ENCODE measurements at regions not wholly inside any gene's neighbourhood (a gene's known extent, or its start where the extent isn't known, plus 50 kb on each side); places are given as distances from the start of the nearest gene placed in this dataset.

DNA sequence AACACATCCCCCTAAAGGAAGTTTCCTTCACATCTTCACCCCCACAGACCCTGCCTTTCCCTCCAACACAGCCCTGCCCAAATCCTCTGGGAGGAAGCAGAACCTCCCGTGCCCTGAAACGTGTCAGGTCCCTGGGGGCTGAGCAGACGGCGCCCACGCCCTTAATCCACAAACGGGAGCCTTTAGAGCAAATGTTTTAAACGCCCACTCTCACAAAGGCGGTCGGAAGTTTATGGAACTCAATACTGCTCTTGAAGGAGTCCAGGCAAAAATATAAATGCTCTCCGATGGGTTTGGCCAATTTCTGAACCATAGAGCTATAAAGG is 237.1 kb upstream of the AFDN start:
- no peak overlapping the region for H3K4me2 ChIP-seq (ENCODE audit: low read depth, low read length)
- H3K9ac ChIP-seq (ENCODE audit: insufficient read depth, low read depth, low read length), result no peak overlapping the region
- H3K4me1 ChIP-seq (ENCODE audit: insufficient read depth, low read length), result peaks cover 19% of the 10 kb centered on the region
- CTCF ChIA-PET (ENCODE audit: low intra/inter-chr PET ratio, low total read pairs), result no interaction called here
- 66% methylated on average over 10 of the region's 10 CpGs for WGBS (ENCODE audit: low lambda C conversion rate)
- intact Hi-C loops (cut with micrococcal nuclease; ENCODE audit: unreplicated experiment), result no loop called here
- no peak overlapping the region for H2AFZ ChIP-seq (ENCODE audit: low read length)
- no peaks in the 10 kb centered on the region for H3K79me2 ChIP-seq (ENCODE audit: insufficient read depth, low read length)
- DNase-seq (ENCODE audit: low spot score) (no peak), FAIRE-seq (no peak), ATAC-seq (no peak)
- in situ Hi-C loops (cut with HindIII; ENCODE audit: extremely low pct_ligation_motif_present, low pct_unique_long_range_greater_than_20kb), result no loop called here
- no peak for TF ChIP-seq HES4 (CRISPR knock-in tag; IDR thresholded peaks at IDR 0.05; ENCODE audit: borderline replicate concordance)
- H3K27me3 ChIP-seq (ENCODE audit: control insufficient read depth in 1 of 2, insufficient read depth in 2 of 2, low read length in 2 of 2), result no peaks in the 10 kb centered on the region
- H4K20me1 ChIP-seq (ENCODE audit: insufficient read depth, low read length), result no peaks in the 10 kb centered on the region
- BruUV-seq (replicated peaks), result no TSS peak
- H3K27ac ChIP-seq (ENCODE audit: extremely low read length, insufficient read depth, low read length), result no peak overlapping the region
- no peak overlapping the region for H3K4me3 ChIP-seq (replicated peaks in 1 of 3; ENCODE audit: insufficient read depth in 1 of 3, low read depth in 2 of 3, low read length in 3 of 3)
- no peaks in the 10 kb centered on the region for H3K36me3 ChIP-seq (replicated peaks in 1 of 2; ENCODE audit: control insufficient read depth in 1 of 2, insufficient read depth in 2 of 2, low read length in 2 of 2)
- POLR2A ChIA-PET, result no interaction called here
- H3K9me3 ChIP-seq (ENCODE audit: low read length), result no peaks in the 10 kb centered on the region

DNA sequence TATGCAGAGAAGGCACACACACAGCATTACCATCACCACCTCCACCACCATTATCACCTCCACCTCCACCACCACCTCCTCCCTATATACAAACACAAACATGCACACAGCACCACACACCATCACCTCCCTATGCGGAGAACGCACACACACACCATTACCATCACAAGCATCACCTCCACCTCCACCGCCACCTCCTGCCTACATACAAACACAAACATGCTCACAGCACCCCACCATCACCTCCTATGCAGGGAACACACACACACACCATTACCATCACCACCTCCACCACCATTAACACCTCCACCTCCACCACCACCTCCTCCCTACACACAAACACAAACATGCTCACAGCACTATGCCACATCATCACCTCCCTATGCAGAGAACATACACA is 236.5 kb upstream of the AFDN start:
- DNase-seq (ENCODE audit: low spot score) (no peak), ATAC-seq (no peak; the same call in 2 of the 3 replicates), FAIRE-seq (no peak)
- TF ChIP-seq ZKSCAN5 (CRISPR knock-in tag; IDR thresholded peaks at IDR 0.05) (peak; percentile 88), PHF8 (CRISPR knock-in tag; IDR thresholded peaks at IDR 0.05) (no peak), KDM5B (CRISPR knock-in tag; IDR thresholded peaks at IDR 0.05; ENCODE audit: borderline replicate concordance) (no peak)
- TF ChIP-seq, protein P1, sequence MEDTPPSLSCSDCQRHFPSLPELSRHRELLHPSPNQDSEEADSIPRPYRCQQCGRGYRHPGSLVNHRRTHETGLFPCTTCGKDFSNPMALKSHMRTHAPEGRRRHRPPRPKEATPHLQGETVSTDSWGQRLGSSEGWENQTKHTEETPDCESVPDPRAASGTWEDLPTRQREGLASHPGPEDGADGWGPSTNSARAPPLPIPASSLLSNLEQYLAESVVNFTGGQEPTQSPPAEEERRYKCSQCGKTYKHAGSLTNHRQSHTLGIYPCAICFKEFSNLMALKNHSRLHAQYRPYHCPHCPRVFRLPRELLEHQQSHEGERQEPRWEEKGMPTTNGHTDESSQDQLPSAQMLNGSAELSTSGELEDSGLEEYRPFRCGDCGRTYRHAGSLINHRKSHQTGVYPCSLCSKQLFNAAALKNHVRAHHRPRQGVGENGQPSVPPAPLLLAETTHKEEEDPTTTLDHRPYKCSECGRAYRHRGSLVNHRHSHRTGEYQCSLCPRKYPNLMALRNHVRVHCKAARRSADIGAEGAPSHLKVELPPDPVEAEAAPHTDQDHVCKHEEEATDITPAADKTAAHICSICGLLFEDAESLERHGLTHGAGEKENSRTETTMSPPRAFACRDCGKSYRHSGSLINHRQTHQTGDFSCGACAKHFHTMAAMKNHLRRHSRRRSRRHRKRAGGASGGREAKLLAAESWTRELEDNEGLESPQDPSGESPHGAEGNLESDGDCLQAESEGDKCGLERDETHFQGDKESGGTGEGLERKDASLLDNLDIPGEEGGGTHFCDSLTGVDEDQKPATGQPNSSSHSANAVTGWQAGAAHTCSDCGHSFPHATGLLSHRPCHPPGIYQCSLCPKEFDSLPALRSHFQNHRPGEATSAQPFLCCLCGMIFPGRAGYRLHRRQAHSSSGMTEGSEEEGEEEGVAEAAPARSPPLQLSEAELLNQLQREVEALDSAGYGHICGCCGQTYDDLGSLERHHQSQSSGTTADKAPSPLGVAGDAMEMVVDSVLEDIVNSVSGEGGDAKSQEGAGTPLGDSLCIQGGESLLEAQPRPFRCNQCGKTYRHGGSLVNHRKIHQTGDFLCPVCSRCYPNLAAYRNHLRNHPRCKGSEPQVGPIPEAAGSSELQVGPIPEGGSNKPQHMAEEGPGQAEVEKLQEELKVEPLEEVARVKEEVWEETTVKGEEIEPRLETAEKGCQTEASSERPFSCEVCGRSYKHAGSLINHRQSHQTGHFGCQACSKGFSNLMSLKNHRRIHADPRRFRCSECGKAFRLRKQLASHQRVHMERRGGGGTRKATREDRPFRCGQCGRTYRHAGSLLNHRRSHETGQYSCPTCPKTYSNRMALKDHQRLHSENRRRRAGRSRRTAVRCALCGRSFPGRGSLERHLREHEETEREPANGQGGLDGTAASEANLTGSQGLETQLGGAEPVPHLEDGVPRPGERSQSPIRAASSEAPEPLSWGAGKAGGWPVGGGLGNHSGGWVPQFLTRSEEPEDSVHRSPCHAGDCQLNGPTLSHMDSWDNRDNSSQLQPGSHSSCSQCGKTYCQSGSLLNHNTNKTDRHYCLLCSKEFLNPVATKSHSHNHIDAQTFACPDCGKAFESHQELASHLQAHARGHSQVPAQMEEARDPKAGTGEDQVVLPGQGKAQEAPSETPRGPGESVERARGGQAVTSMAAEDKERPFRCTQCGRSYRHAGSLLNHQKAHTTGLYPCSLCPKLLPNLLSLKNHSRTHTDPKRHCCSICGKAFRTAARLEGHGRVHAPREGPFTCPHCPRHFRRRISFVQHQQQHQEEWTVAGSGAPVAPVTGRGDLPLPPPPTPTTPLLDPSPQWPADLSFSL (CRISPR knock-in tag; IDR thresholded peaks at IDR 0.05), result peak; percentile 14; the same call in 1 of the 2 replicates
- TF ChIP-seq, protein P2, sequence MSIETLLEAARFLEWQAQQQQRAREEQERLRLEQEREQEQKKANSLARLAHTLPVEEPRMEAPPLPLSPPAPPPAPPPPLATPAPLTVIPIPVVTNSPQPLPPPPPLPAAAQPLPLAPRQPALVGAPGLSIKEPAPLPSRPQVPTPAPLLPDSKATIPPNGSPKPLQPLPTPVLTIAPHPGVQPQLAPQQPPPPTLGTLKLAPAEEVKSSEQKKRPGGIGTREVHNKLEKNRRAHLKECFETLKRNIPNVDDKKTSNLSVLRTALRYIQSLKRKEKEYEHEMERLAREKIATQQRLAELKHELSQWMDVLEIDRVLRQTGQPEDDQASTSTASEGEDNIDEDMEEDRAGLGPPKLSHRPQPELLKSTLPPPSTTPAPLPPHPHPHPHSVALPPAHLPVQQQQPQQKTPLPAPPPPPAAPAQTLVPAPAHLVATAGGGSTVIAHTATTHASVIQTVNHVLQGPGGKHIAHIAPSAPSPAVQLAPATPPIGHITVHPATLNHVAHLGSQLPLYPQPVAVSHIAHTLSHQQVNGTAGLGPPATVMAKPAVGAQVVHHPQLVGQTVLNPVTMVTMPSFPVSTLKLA (IDR thresholded peaks at IDR 0.05), result peak; percentile 1; the same call in 1 of the 2 replicates
- Histone ChIP-seq H3K79me2 (ENCODE audit: insufficient read depth, low read length) (no peaks in the 10 kb centered on the region), H3K4me3 (replicated peaks in 1 of 3; ENCODE audit: insufficient read depth in 1 of 3, low read depth in 2 of 3, low read length in 3 of 3) (no peak overlapping the region), H3K9me3 (ENCODE audit: low read length) (no peaks in the 10 kb centered on the region), H4K20me1 (ENCODE audit: insufficient read depth, low read length) (no peaks in the 10 kb centered on the region), H3K27ac (ENCODE audit: extremely low read length, insufficient read depth, low read length) (no peak overlapping the region), H3K27me3 (ENCODE audit: control insufficient read depth in 1 of 2, insufficient read depth in 2 of 2, low read length in 2 of 2) (no peaks in the 10 kb centered on the region), H2AFZ (ENCODE audit: low read length) (no peak overlapping the region), H3K36me3 (replicated peaks in 1 of 2; ENCODE audit: control insufficient read depth in 1 of 2, insufficient read depth in 2 of 2, low read length in 2 of 2) (no peaks in the 10 kb centered on the region), H3K4me2 (ENCODE audit: low read depth, low read length) (no peak overlapping the region), H3K9ac (ENCODE audit: insufficient read depth, low read depth, low read length) (no peak overlapping the region), H3K4me1 (ENCODE audit: insufficient read depth, low read length) (peaks cover 19% of the 10 kb centered on the region)
- intact Hi-C loops (cut with micrococcal nuclease; ENCODE audit: unreplicated experiment) (no loop called here), in situ Hi-C loops (cut with HindIII; ENCODE audit: extremely low pct_ligation_motif_present, low pct_unique_long_range_greater_than_20kb) (no loop called here)
- CTCF ChIA-PET (ENCODE audit: low intra/inter-chr PET ratio, low total read pairs), result no interaction called here
- WGBS (ENCODE audit: low lambda C conversion rate), result 94% methylated on average over 3 of the region's 3 CpGs
- BruUV-seq (replicated peaks), result no TSS peak
- POLR2A ChIA-PET, result no interaction called here
